ENCODE measurements at regions not wholly inside any gene's neighbourhood (a gene's known extent, or its start where the extent isn't known, plus 50 kb on each side); places are given as distances from the start of the nearest gene placed in this dataset.

- TF ChIP-seq RERE (CRISPR knock-in tag; IDR thresholded peaks at IDR 0.05; ENCODE audit: low read depth): no peak
- TF ChIP-seq RBAK (CRISPR knock-in tag; IDR thresholded peaks at IDR 0.05): no peak
- TF ChIP-seq DRAP1 (CRISPR knock-in tag; IDR thresholded peaks at IDR 0.05): no peak
- TF ChIP-seq KLF6 (CRISPR knock-in tag; IDR thresholded peaks at IDR 0.05): no peak
- TF ChIP-seq MAZ (IDR thresholded peaks at IDR 0.05; ENCODE audit: borderline replicate concordance, low read depth, low read length): no peak
- no peak for TF ChIP-seq MAZ (CRISPR knock-in tag; IDR thresholded peaks at IDR 0.05; ENCODE audit: low read depth)
Observed at GRCh38 chr5:69010476-69010875, 83.3 kb upstream of the SLC30A5 start (continued).

GRCh38 chr5:69011910-69012309 lies 81.9 kb upstream of the SLC30A5 start:
- Histone ChIP-seq H3K27me3 (ENCODE audit: control insufficient read depth in 1 of 2, insufficient read depth in 2 of 2, low read length in 2 of 2) (peaks cover 0 to 3% of the 10 kb centered on the region in 2 experiments; a peak in 1 of 5 replicates), H3K4me2 (ENCODE audit: low read depth, low read length) (no peak overlapping the region), H4K20me1 (ENCODE audit: insufficient read depth, low read length) (no peaks in the 10 kb centered on the region), H2AFZ (ENCODE audit: low read length) (no peak overlapping the region), H3K4me3 (replicated peaks in 1 of 3; ENCODE audit: insufficient read depth in 1 of 3, low read depth in 2 of 3, low read length in 3 of 3) (no peak overlapping the region), H3K27ac (ENCODE audit: extremely low read length, insufficient read depth, low read length) (no peak overlapping the region), H3K36me3 (replicated peaks in 1 of 2; ENCODE audit: control insufficient read depth in 1 of 2, insufficient read depth in 2 of 2, low read length in 2 of 2) (no peaks in the 10 kb centered on the region), H3K79me2 (ENCODE audit: insufficient read depth, low read length) (no peaks in the 10 kb centered on the region), H3K4me1 (ENCODE audit: insufficient read depth, low read length) (no peaks in the 10 kb centered on the region), H3K9me3 (ENCODE audit: low read length) (no peaks in the 10 kb centered on the region), H3K9ac (ENCODE audit: insufficient read depth, low read depth, low read length) (no peak overlapping the region)
- TF ChIP-seq MAX (IDR thresholded peaks at IDR 0.05): no peak
- no peak for TF ChIP-seq MAZ (IDR thresholded peaks at IDR 0.05; ENCODE audit: borderline replicate concordance, low read depth, low read length)
- no peak for TF ChIP-seq MAZ (CRISPR knock-in tag; IDR thresholded peaks at IDR 0.05; ENCODE audit: low read depth)
- no peak for TF ChIP-seq ATF6 (CRISPR knock-in tag; conservative IDR thresholded peaks at IDR 0.05)
- no peak for TF ChIP-seq SMAD9 (CRISPR knock-in tag; IDR thresholded peaks at IDR 0.05)
- TF ChIP-seq DR1 (CRISPR knock-in tag; IDR thresholded peaks at IDR 0.05): no peak
- no peak for TF ChIP-seq ASH2L (IDR thresholded peaks at IDR 0.05; ENCODE audit: insufficient read length, low read depth, low read length)
- WGBS (ENCODE audit: low lambda C conversion rate): 2% methylated on average over 5 of the region's 5 CpGs
- ATAC-seq (no peak), FAIRE-seq (no peak), DNase-seq (ENCODE audit: low spot score) (no peak)
- intact Hi-C loops (cut with micrococcal nuclease; ENCODE audit: unreplicated experiment) (no loop called here), in situ Hi-C loops (cut with HindIII; ENCODE audit: extremely low pct_ligation_motif_present, low pct_unique_long_range_greater_than_20kb) (no loop called here)
- BruUV-seq (replicated peaks): no TSS peak
- ChIA-PET CTCF (ENCODE audit: low intra/inter-chr PET ratio, low total read pairs) (no interaction called here), POLR2A (no interaction called here)

Measured in HepG2 (cell line).